HG02852 (cell line): ENCODE measurements at regions not wholly inside any gene's neighbourhood (a gene's known extent, or its start where the extent isn't known, plus 50 kb on each side); places are given as distances from the start of the nearest gene placed in this dataset.
"Not testable (repeated sequence)": the region's sequence is repeated elsewhere in the genome, so short reads cannot be mapped to it uniquely, and the experiment has no call there.

Source experiments
- ATAC-seq: cut with Tn5 transposase; IDR thresholded peaks from one replicate; pipeline ENCODE4 v1.9.1; 2021; ENCODE audit warnings: mild to moderate bottlenecking, moderate library complexity; ENCODE audit not compliant: unreplicated experiment

DNA sequence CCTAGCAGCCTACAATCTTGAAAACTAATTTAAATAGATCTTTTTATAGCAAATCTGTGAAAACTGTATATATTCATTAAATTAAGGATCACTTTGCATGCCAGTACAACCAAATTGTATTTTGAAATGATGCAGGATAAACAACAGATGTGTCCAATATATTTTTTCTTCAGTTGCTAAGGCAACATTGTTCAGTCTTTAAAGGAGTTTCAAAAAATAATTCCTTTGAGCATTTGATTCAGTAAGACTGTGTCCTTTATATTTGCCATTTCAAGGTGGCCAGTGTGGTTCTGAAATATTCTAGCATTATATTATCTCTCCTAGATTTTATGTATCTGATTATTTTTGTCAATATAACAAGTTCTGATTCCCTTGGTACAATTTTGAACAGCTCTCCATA, 254.7 kb downstream of the PLOD2 start:
- no peak for ATAC-seq

DNA sequence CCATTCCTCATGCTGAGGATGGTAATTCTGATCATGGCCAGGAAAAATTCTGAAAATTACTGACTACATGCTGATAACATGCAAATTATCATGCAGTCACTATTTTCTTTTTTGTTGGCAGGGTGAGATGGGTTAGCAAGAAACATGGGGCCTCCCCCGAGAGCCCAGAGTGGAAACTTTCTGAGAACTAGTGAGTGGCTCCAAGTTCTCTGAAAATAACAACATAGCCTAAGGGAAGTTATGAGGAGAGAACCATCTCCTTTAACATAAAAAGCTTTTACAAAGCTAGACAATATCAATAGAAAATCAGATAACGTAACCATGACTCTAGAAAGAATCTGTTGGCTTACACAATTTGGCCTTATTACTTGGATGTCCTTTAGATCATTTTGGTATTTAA, 254.2 kb downstream of the PLOD2 start:
- no peak for ATAC-seq

DNA sequence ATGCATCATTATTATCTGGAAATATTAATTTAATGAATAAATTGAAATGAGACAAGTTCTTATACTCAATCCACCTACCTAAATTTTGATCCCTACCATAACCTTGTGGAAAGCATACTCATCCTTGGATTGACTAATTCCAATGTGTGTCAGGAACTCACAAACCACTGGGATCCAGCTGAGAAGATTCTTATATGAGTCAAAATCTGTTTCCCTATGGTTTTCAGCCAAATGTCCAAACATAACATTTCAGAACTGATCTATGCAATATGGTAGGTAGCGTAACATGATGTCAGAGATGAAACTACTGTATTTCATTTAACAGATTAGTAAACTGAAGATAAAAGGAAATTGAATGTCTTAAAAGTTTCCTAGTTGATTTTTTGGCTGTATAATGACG, 250.0 kb downstream of the PLOD2 start:
- ATAC-seq: no peak

DNA sequence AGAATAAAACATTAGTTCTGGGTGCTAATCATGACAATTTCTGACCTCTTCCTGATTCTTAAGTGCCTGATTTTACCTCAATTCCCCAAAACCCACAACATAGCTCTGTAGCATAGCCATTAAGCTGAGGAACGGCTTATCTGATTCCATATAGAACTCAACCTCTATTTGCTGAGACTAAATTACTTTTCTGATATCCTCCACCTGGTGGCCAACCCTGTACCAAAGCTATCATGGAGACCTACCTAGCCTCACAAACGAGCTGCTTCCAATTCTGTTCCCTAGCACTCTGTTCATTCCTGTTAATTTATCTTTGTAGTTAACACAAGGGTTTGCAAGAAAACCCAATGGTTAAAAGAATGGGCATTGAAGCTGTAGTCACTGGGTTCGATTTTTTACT, 245.2 kb downstream of the PLOD2 start:
- no peak for ATAC-seq

DNA sequence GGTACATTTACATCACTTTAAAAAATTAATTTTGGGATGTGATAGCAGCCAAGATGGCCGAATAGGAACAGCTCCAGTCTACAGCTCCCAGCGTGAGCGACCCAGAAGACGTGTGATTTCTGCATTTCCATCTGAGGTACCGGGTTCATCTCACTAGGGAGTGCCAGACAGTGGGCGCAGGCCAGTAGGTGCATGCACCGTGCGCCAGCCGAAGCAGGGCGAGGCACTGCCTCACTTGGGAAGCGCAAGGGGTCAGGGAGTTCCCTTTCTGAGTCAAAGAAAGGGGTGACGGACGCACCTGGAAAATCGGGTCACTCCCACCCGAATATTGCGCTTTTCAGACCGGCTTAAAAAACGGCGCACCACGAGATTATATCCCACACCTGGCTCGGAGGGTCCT, 233.2 kb downstream of the PLOD2 start:
- not testable (repeated sequence) for ATAC-seq

DNA sequence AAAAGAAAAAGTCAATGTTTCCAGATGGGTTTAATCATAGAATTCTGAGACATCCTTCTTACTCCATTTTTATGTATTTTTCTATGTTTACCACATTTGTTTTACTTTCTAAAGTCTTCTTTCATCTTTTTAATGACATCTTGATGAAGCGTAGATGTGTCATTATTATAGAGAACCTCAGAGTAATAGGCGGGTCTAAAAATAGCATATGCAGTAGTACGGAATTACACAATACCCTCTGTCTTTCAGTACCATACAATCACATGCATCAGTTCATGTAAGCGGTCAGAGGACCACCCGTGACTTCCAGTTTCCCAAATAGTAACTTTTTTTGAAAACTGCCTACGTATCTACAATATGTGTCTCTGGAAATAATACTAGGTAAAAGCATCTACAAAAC, 224.0 kb downstream of the PLOD2 start:
- ATAC-seq: no peak

DNA sequence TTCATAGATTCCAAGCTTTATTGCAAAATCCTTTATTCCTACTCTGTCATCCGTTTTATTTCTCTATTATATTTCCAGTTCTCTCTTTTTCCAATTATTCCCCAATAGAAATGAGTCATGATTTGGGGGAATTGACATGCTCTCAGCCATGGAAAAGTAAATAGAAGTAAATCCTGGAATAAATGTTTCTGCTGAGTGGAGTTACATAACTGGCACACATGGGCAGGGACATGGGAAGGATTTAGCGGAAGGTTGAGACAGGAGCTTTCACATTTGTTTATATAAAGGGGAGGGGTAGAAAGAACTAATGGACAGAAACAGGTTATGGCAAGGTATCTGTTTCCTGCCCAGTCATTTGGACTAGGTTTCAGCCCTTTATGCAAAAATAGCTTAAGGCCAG, 221.6 kb downstream of the PLOD2 start:
- ATAC-seq: no peak

DNA sequence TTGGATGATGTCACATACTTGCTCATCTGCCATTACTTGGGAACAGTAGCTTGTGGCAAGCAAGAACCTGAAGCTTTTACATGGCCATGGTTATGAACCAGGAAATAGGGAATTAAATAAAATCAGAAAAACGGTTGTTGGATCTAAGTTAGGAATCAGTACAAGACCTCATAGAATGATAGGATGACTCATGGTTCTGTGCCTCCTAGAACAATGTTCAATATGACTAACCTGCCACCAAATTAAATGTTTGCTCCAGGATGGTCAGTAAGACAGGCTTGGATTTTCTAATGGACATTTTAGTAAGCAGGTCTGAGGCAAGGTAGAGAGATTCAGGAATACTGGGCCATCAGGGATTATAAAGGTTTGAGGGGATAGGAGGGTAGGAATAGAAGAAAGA, 218.9 kb downstream of the PLOD2 start:
- no peak for ATAC-seq

DNA sequence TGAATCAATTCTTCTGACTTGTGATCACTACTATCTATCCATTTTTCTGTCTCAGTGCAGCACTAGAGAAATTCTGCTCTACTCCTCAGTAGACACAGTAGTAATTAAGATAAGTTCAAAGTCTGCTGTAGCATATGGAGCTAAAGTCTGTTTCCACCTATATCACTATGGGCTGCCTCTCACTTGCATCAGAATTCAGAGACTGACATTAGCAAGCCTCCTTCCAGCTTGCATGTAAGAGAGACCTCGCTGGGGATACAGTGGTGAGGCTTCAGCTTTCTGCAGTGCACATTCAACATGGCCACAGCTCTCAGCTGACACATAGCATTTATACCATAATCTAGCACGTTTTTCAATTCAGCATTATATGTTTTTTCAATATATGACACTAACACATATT, 217.0 kb downstream of the PLOD2 start:
- no peak for ATAC-seq

DNA sequence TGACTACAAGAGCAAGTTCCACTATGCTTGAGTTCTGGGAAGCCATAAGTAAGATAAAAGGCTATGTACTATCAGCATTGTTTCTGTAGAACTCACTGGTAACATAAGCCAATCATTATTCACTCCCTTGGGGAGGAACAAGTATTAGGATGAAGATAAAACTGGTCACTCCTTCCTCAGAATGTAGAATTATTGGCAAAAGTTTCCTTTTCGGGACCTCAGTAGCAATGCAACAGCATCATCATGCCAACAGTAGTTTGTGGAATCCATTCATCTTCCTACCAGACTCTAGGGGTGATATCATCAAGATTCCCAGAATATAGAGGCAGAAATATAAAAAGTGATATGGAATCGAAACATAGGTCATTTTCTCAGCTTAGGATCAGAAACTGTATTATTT, 209.5 kb downstream of the PLOD2 start:
- no peak for ATAC-seq

DNA sequence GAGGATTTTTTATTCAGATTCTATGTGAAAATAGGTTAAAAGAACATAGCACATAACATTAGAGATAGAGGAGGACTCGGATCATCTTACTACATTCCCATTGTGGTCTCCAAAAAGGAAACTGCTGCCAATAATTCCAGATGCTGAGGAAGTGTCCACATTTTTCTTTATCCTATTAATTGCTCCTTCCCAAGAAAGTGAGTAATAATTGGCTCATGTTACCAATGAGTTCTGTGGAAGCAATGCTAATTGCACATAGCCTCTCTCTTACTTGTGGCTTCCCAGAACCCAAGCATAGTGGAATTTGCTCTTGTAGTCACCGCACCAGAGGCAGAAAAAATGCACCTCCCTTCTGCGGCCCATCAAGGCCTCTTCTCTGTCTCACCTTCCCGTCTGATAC, 208.4 kb downstream of the PLOD2 start:
- no peak for ATAC-seq

DNA sequence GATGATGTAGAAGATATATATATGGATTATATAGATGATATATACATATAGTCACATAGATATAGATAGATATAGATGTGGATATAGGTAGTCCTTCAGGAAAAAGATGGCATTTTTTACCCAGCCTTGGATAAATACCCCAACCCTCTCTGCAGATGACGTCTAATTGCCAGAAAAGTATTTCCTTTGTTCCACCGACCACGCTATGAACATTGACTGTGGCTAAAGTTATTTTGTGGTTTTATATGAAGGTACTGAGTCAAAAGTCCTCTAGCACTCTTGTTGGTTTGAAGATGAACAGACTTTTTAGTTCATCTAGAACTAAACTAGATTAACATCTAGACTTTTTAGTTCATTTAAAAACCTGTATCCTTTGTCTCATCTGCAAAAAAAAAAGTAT, 207.7 kb downstream of the PLOD2 start:
- no peak for ATAC-seq

DNA sequence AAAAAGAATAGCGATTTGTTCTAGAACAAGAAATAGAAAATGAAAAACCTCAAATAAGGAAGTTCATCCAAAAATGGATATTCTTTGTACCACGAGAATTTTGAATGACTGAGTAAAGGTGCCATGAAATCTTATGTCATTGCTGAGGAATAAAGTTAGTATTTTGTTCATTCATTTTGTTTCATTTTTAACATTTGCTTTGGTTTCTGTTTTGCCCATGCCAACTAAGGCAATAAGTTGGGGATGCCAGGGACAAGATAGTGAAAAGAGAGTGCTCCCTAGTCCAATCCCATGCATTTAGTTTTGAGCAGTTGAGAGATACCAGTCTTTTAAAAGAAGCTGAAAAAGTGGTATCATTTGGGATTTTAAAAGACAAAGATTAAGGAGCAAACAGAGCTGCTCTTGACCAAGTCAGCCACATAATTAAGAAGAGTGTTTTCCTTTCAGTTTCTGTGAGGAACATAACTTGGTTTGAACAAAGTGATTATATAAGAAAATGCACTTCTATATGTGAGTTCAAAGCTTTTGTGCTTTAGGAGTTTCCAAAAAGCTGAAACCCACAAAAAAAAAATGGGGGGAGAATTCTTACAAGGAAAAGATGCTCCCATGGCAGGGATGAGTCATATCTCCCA, 201.4 kb downstream of the PLOD2 start:
- no peak for ATAC-seq

DNA sequence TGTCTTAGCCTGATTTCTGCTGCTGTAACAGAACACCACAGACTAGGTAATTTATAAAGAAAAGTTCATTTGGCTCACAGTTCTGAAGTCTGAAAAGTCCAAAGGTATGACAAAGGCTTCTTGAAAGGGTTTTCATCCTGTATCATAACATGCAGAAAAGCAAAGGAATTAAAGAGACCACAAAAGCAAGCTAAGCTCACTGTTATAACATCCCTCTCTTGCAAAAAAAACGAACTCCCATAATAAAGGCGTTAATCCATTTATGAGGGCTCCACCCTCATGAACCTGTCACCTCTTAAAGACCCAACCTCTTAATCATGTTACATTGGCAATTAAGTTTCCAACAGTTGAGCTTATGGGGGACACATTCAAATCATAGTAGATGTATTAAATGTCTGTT, 197.9 kb downstream of the PLOD2 start:
- ATAC-seq: no peak

DNA sequence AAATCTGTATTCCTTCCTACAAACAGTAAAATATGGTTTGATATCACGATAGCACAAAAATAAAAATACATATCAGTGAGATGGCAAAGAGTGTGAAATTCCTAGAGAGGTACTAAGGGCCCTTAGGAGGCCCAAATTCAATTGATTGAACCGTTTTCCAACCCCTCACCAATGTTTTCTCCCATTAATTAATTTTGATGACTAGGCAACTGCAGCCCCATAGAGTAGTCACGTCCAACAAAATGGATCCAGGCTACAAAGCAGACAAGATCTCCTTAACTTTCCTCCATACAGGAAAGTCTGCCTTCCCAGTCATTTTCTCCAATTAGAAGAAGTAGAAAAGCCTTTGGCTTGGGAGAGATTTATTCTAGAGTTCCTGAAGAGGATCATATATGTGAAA, 193.9 kb downstream of the PLOD2 start:
- no peak for ATAC-seq

DNA sequence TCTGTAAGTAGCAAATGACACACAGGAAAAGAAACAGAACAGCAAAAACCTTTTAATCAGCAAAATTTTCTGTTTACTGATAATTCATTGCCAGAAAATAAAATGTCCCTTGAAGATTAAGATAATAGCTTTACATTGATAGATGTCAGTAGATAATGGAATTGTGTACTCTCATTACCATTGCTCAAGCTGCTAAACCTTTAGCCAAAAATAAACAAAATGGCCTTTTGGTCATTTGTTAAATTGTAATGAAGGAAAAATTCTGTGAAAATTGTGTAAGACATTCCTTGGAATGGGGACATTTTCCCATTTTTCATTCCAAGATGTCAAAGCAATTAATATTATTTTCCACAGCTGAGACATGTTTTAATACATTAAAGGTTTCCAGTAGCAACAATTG, 189.8 kb downstream of the PLOD2 start:
- ATAC-seq: no peak

DNA sequence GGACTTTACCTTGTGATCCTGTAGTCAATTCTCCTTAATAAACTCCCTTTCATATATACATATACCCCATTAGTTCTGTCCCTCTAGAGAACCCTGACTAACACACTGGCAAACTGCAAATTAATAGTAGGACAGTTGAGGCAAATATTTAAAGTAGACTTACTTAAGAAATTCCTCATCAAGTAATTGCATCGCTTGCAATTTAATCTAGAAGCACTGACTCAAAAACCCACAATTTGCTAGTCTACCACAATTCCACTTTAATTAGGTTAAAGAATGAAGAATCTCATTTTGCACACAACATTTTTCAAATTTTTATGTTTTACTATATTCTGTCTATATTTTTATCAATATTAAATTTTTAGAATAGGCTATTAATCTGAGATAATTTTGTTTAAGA, 188.1 kb downstream of the PLOD2 start:
- no peak for ATAC-seq

DNA sequence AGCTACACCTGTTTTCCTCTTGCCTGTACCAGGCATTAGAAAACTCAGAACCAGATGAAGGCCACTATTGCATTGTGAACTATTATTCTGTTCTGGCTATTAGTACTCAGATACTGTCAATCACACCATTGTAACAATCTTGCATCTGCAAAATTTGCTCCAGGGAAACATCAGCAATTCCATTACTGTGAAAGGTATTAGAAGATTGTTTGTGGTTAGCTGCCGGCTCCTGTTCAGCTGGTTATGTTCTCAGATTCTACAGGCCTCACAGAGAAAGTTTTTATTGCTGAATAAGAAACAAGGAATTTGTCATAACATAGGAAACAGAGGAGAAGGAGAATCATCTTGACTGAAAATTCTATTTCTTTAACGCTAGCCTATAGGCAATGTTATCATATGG, 179.9 kb downstream of the PLOD2 start:
- ATAC-seq: no peak

DNA sequence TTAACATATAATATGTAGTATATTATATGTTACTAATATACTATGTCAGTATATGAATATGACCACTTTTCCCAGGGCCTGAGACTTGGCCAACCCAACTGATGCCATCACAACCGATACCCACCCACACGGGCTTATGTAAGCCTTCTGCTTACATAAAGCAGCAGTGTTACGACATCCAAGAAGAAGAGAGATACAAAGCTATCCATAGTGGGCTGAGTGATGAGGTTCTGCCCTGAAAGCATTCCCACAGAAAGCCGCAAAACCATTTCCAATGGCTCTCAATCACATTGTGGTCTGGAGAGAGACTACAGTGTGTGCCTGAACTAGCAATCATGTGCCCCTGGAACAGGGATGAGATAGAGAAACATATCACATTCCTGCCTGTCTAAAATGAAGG, 177.9 kb downstream of the PLOD2 start:
- ATAC-seq: no peak
